GM12864 (cell line): ENCODE measurements at regions not wholly inside any gene's neighbourhood (a gene's known extent, or its start where the extent isn't known, plus 50 kb on each side); places are given as distances from the start of the nearest gene placed in this dataset.

ENCODE experiments used
- DNase-seq: peaks from one replicate; pipeline ENCODE4 v3.0.0-alpha.2; 2011; ENCODE audit warnings: low read depth
- H3K4me3 ChIP-seq: 2 replicates; pipeline ENCODE4 v1.5.1; 2011; ENCODE audit warnings: mild to moderate bottlenecking, low read depth, low read length, control low read depth
- TF ChIP-seq, protein P1 (sequence below): IDR thresholded peaks from 2 replicates; pipeline ENCODE4 v1.5.1; 2011; ENCODE audit warnings: low read depth, mild to moderate bottlenecking, moderate library complexity, low read length, control low read depth, inconsistent platforms; ENCODE audit errors: missing control alignments

DNA sequence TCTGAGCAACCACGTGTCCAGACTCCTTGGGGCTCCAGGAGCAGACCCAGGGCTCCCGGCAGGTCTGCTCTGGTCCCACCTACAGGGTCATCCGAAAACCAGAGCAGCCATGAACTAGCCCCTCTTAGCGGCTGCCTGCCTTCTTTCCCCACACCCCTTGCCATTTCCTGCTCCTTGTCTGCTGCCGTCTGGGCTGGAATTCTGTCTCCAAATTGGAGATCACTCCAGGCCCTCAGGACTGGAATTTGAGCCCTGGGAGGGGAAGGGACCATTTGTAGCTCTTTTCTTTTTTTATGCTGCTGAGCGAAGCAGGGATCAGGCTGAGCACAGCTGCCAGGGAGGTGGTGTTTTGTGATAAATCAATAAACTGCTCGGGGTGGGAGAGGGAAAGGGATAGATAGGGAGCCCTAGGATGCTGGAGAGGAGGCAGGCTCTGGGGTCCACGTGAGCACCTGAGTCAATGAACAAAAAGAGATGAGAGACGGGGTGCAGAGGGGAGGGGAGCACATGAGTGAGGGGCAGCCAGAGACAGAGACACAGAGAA is 257.5 kb downstream of the ENGASE start:
- TF ChIP-seq, protein P1, sequence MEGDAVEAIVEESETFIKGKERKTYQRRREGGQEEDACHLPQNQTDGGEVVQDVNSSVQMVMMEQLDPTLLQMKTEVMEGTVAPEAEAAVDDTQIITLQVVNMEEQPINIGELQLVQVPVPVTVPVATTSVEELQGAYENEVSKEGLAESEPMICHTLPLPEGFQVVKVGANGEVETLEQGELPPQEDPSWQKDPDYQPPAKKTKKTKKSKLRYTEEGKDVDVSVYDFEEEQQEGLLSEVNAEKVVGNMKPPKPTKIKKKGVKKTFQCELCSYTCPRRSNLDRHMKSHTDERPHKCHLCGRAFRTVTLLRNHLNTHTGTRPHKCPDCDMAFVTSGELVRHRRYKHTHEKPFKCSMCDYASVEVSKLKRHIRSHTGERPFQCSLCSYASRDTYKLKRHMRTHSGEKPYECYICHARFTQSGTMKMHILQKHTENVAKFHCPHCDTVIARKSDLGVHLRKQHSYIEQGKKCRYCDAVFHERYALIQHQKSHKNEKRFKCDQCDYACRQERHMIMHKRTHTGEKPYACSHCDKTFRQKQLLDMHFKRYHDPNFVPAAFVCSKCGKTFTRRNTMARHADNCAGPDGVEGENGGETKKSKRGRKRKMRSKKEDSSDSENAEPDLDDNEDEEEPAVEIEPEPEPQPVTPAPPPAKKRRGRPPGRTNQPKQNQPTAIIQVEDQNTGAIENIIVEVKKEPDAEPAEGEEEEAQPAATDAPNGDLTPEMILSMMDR = no peak
- no peak overlapping the region for H3K4me3 ChIP-seq
- DNase-seq = no peak

DNA sequence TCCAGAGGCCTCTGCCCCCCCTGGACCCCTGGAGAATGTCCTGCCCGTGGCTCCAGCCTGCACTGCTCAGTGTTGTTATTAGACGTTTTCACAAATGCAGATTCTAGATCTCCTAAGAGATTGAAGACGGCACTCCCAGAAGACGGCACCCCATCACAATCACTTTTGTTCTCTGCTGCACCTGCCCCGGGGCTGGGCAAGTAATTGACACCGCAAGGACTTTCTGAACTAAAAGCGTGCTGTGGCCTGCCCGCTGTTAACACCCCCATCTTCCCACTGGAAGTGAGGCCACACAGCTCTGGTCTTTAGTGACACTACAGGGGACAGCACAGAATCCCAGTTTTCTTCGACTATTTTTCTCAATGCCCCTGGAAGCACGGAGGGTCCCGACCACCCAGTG is 256.9 kb downstream of the ENGASE start:
- no peak for DNase-seq
- H3K4me3 ChIP-seq = no peak overlapping the region
- TF ChIP-seq, protein P1 = no peak

DNA sequence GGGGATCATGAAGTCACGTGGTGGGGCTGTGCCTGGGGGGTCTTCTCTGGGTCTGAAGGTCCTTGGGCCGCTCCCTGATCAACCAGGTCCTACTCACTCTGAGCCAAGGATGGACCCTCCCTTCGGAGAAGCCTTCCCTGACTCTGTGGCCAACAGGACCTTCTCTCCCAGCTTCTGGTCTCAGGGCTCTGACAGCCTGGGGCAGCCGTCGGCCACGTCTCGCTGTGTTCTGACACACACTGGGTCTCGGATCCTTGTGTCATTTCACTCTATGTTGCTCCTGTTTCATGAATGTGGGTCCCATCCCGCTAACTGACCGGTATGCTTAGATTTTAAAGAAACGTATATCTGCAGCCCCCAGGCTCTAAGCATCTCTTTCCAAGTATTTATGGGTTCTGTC is 256.1 kb downstream of the ENGASE start:
- TF ChIP-seq, protein P1 = no peak
- no peak for DNase-seq
- H3K4me3 ChIP-seq = no peak overlapping the region

DNA sequence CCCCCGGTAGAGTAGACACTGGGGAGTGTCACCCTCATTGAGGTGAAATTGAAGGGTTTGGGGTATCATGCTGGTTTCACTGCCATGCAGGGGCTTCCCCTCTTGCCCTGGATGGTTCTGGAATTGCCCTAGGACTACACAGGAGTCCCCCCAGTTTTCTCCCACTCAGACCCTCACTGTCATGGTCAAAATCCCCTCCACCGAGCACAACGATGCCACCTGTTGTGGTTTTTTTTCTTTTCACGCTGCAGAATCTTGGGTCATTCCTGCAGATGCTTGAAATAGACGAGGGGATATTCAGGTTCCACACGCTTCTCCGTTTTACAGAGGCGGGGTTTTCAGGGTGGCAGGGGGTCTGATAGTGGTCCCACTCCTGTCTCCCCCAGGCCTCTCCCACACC is 255.6 kb downstream of the ENGASE start:
- H3K4me3 ChIP-seq = no peak overlapping the region
- peak; percentile 5 for DNase-seq
- TF ChIP-seq, protein P1 = no peak

DNA sequence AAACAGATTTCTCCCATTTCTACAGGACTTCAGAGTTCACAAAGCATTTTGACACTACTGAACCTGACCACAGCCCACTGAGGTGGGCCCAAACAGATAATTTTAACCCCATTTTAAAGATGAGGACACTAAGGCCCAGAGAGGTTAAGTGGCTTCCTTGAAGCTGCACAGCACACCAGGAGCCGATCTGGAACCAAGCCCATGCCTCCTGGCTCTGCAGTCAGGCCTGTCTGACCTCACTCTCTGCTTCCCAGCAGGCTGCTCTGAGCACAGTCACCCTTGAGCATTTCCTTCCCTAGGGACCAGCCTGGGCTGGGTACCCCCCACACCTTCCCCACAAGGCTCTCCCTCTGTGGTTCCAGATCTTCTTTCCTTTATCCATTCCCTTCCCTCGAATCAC is 252.2 kb downstream of the ENGASE start:
- no peak for DNase-seq
- TF ChIP-seq, protein P1 = no peak
- H3K4me3 ChIP-seq = no peak overlapping the region

DNA sequence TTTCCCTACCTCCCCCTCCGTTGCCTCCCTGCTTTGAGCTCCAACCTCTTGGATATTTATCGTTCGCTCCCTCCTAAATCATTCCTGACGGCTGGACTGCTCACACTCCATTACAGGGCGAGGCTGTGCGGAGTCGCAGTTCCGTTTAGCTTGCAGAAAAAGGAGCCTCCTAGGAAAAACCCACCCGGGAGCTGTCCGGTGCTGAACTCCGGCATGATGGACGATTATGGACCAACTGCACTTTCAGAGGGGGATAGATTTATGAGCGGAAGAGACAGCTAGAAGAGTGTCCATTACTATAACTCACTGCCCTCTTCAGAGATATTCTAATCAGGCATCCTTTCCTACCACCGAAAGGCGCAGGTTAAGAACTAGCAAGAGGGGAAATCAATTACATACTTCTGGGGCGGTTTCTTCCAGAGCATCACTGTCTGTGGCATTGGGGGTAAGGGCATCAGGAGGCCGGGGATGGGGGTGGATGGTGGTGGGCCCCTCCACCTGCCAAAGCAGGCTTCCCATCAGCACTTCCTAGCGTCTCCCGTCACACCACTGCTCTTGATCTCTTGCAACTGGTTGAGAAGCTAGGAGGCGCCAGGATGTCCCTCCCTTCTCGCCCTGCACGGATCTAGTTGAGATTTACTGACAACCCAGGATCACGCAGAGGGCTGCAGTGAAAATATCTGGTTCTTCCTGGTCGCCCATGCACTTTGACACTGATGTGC is 251.2 kb downstream of the ENGASE start:
- DNase-seq = no peak
- H3K4me3 ChIP-seq = no peak overlapping the region
- TF ChIP-seq, protein P1 = no peak

DNA sequence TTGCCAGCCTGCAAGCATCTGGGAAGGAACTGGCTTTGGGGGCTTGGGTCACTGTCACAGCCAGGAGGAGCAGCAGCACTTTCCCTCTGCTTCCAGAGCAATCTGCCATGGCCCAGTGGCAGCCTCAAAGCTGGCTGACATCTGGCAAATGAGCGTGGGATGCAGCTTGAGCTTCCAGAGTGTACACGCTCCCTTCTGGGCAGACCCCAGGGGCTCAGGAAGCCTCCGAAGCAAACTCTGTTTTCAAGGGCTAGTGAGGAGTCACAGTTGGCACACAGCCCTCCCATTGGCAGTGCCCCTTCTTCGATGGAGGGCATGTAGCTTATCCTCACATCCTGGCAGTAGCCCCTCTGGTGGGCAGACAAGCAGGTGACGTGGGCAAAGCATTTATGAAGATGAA is 249.6 kb downstream of the ENGASE start:
- TF ChIP-seq, protein P1 = no peak
- no peak for DNase-seq
- no peak overlapping the region for H3K4me3 ChIP-seq
